Occipital lobe (tissue), 1 donor: ENCODE measurements at regions not wholly inside any gene's neighbourhood (a gene's known extent, or its start where the extent isn't known, plus 50 kb on each side); places are given as distances from the start of the nearest gene placed in this dataset.

Source experiments
- DNase-seq: peaks from one replicate; lab custom pipeline; 2025; lab: John Stamatoyannopoulos, UW

DNA sequence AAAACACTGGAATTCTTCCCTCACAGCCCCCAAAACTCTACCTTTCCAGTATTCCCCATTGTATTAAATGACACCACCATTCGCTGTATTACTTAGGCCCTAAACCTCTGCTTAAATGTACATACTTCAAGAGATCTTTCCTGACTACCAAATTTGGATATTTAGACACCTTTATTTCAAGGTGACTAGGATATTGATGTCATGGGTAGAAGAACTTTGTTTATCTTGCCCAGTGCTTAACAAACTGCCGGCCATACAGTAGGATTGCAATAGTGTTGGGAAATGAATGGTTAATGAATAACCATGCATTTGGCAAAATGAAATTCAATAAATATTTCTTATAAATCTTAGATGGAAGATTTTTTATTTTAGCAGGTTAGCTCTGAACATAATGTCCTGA, 86.2 kb upstream of the CA10 start:
- no peak for DNase-seq

DNA sequence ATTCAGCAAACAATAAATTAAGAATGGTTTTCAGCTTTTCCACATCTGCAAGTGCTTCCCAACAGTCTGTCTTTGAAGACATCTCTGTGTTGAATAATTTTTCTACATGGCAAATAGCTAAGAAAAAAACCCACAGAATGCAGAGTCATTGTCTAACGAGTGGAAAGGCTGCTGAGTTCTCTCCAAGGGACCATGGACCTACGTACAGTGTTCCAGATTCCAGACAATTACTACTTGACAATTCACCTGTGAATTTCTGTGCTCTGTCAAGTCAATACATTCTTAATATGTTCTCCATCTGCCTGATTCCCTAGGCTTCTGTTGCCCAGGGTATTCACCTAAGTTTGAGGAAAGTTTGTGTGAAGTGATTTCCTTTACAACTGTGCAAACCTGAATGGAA, 83.8 kb upstream of the CA10 start:
- no peak for DNase-seq

DNA sequence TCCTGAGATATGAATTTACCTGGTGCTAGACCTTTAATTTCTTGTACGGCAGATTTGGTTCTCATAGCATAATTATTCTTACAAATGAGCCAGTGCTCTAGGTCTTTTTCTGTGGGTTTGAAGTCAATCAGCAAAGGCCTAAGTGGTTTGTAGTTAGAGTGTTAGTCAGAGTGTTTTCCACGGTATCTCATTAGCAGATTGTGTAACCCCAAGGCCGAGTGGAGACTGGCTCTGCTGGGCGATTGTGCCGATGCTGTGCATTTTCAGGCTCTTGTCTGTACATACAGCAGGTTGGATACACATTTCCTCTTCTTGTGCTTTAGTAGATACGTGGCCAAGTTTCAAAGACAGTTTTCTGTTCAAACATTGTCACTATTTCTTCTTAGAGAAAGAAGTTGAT, 78.6 kb upstream of the CA10 start:
- DNase-seq = no peak

DNA sequence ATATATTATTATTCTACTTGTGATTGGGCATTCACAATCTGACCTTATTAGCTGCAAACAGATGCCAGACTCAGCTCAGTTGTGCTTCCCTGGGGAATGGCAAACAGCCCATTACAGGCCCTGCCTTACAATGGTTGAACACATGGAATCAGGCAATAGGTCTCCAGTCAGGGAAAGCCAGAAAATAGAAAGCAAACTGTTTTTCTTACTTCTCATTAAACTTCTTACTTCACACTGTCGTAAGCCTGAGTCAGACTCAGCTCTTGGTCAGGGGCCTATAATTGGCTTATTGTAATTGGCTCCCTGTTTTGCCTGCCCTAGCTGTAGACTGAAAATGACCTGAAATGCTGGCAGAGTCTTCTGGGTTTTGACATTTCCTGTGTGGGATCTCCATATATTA, 77.0 kb upstream of the CA10 start:
- DNase-seq = peak; percentile 3

DNA sequence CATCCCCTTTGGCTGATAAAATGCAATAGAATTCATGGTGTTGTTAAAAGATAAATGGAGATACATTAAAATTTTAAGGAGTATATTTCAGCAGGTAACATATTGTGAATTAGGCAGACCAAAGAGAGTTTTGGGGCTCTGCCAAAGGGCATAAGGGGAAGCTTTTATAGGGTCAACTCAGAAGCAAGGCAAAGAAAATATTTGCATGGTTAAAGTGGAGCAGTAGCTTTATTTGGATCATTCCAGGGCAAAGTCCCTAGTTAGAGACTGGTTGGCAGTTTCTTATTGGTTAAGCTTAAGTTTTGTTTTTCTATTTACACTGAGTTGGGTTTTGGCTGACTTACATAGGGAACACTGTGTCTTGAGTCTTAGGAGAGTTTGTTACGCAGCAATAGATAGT, 75.1 kb upstream of the CA10 start:
- DNase-seq = no peak

DNA sequence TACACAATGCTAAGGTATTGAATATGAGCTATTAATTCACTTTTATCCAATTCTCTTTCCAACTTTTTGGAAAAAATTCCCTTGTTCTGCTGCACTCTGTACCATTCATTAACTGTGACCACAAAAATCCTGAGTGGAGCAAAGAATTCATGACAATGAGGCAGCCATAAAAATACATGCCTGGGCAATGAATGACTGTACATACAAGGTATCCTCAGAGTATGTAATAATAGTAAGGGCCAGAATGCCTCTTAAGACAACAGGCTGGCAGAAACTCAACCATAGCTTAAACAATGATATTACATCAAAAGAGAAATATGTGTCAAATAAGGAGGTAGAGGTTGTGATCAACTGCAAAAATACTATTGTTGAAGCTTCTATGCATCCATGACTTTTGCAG, 74.7 kb upstream of the CA10 start:
- DNase-seq = no peak

DNA sequence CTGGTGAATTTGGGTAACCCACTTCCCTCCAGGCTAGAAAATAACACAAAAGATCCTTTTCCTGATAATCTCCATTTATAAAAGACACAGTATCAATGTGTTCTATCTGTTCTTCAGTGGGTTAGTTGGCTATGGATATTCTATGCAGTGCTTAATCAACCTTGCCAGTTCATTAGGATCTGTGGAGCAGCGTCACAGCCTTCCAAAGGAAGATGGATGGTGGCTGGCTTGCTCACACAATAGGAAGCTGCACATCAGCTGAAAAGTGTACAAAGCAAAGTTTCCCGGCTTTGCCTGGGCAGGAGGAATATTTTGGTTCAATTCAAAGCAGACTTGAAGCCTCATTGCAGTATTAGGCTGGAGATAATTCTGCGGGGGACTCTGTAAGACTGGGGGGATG, 70.3 kb upstream of the CA10 start:
- DNase-seq = peak; percentile 0

DNA sequence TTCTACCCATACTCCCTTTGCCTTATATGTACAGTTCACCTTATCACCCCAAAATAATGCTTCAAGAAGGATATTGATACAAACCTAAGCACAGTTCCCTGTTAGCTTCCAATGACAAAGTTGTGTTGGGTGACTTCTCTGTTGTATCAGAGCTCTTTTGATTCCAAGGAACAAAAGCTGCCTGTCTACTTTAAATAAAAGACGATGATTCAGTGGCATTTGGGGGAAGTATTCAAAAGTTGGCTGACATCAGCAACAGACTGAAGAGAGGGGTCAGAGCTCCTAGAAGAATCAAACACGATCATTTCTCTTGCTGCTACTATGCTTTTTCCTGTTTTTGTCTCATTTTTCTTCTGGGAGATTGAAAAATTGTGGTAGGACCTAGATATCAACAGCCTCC, 69.4 kb upstream of the CA10 start:
- DNase-seq = no peak

DNA sequence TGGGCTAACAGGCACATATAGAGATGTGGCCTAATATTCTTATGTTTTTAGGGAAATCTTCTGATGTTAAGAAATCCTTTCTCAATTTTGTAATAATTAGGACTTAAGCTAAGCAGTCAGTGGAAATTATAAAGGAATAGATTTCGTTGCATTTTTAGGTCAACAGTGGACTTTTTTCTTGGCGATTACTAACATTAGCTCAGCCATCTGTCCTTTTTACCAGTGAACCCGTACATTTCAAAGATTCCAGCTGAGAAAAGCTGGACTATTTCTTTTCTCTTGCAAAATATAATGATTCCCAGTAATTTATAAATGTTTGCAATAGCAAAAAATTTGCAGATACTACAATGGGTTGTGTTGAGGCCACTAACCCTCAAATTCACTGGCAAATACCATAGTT, 54.9 kb upstream of the CA10 start:
- no peak for DNase-seq

DNA sequence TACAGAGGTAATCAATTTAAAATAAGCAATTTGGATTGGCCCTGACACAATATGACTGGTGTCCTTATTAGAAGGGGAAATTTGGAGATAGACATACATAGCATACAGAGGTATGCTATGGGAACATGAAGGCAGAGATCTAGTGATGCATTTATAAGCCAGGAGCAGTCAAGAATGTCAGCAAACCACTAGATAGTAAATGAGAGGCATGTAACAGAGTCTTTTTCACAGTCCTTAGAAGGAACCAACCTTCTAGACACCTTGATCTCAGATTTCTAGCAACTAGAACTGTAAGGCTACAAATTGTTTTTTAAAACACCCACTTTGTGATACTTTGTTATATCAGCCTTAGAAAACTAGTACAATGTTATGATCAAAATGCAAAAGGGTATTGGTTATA, 54.3 kb upstream of the CA10 start:
- DNase-seq = no peak

DNA sequence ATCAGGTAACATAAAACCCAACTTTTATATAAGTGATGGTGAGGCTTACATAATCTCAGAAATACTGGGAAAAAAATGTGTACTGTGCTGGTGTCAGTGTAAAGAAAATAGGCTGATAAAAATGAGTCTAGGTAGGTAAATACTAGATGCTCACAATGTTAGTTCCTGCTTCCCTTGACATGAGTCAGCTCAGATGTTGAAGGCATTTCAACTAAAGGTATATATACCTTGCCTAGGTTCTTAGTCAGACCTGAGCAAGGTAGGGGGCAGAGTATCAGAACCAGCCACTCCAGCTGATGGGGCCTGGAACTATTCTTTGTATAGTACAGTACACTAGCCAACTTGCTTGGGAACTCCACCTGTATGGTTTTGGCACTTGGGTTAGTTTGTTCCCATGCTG, 51.0 kb upstream of the CA10 start:
- no peak for DNase-seq
